HepG2 (cell line): ENCODE measurements at regions not wholly inside any gene's neighbourhood (a gene's known extent, or its start where the extent isn't known, plus 50 kb on each side); places are given as distances from the start of the nearest gene placed in this dataset.

ENCODE experiments used
- CCAR2 ChIP-seq: fragments of 200-400 bp; formaldehyde crosslinking; optimal IDR thresholded peaks from 2 replicates; pipeline ENCODE3; 2018; ENCODE audit warnings: low read depth, mild to moderate bottlenecking, low read length, moderate library complexity
- CEBPG ChIP-seq: IDR thresholded peaks from 2 replicates; pipeline ENCODE4 v1.6.1; 2016
- HCFC1 ChIP-seq: fragments of 150-350 bp; IDR thresholded peaks from 2 replicates; pipeline ENCODE4 v1.6.1; 2014; ENCODE audit warnings: low read depth, low read length
- HMGXB3 ChIP-seq: sonication (generic); formaldehyde crosslinking; IDR thresholded peaks from 2 replicates; pipeline ENCODE4 v1.4.0; 2020; ENCODE audit warnings: missing genetic modification reagents, borderline replicate concordance
- MIXL1 ChIP-seq: IDR thresholded peaks from 2 replicates; pipeline ENCODE4 v1.6.1; 2016
- NR2C2 ChIP-seq: sonication (generic); formaldehyde crosslinking; IDR thresholded peaks from 2 replicates; pipeline ENCODE4 v1.4.0; 2020; ENCODE audit warnings: missing genetic modification reagents, mild to moderate bottlenecking, moderate library complexity, borderline replicate concordance
- NR3C1 ChIP-seq: sonication (generic); formaldehyde crosslinking; IDR thresholded peaks from 2 replicates; pipeline ENCODE4 v1.4.0; 2020; ENCODE audit warnings: missing genetic modification reagents
- SCMH1 ChIP-seq: sonication (generic); formaldehyde crosslinking; IDR thresholded peaks from 2 replicates; pipeline ENCODE4 v1.9.0; 2021; ENCODE audit warnings: missing genetic modification reagents, mild to moderate bottlenecking, borderline replicate concordance
- ZMYM3 ChIP-seq: sonication (generic); formaldehyde crosslinking; IDR thresholded peaks from 2 replicates; pipeline ENCODE4 v1.5.1; 2020; ENCODE audit warnings: mild to moderate bottlenecking, missing genetic modification reagents
- TF ChIP-seq, protein P1 (sequence below): sonication (generic); formaldehyde crosslinking; IDR thresholded peaks from 2 replicates; pipeline ENCODE4 v1.9.0; 2021; ENCODE audit warnings: missing genetic modification reagents, borderline replicate concordance
- TF ChIP-seq, protein P2 (sequence below): sonication (generic); formaldehyde crosslinking; IDR thresholded peaks from 2 replicates; pipeline ENCODE4 v1.5.0; 2020; ENCODE audit warnings: mild to moderate bottlenecking, missing genetic modification reagents
- TF ChIP-seq, protein P3 (sequence below): sonication (generic); formaldehyde crosslinking; IDR thresholded peaks from 2 replicates; pipeline ENCODE4 v1.8.0; 2022; ENCODE audit warnings: low read depth, missing genetic modification reagents

GRCh38 chr5:89983216-89983615, 426.3 kb downstream of the CETN3 start (continued):
- TF ChIP-seq, protein P1, sequence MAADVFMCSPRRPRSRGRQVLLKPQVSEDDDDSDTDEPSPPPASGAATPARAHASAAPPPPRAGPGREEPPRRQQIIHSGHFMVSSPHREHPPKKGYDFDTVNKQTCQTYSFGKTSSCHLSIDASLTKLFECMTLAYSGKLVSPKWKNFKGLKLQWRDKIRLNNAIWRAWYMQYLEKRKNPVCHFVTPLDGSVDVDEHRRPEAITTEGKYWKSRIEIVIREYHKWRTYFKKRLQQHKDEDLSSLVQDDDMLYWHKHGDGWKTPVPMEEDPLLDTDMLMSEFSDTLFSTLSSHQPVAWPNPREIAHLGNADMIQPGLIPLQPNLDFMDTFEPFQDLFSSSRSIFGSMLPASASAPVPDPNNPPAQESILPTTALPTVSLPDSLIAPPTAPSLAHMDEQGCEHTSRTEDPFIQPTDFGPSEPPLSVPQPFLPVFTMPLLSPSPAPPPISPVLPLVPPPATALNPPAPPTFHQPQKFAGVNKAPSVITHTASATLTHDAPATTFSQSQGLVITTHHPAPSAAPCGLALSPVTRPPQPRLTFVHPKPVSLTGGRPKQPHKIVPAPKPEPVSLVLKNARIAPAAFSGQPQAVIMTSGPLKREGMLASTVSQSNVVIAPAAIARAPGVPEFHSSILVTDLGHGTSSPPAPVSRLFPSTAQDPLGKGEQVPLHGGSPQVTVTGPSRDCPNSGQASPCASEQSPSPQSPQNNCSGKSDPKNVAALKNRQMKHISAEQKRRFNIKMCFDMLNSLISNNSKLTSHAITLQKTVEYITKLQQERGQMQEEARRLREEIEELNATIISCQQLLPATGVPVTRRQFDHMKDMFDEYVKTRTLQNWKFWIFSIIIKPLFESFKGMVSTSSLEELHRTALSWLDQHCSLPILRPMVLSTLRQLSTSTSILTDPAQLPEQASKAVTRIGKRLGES (CRISPR knock-in tag): no peak
- TF ChIP-seq, protein P2, sequence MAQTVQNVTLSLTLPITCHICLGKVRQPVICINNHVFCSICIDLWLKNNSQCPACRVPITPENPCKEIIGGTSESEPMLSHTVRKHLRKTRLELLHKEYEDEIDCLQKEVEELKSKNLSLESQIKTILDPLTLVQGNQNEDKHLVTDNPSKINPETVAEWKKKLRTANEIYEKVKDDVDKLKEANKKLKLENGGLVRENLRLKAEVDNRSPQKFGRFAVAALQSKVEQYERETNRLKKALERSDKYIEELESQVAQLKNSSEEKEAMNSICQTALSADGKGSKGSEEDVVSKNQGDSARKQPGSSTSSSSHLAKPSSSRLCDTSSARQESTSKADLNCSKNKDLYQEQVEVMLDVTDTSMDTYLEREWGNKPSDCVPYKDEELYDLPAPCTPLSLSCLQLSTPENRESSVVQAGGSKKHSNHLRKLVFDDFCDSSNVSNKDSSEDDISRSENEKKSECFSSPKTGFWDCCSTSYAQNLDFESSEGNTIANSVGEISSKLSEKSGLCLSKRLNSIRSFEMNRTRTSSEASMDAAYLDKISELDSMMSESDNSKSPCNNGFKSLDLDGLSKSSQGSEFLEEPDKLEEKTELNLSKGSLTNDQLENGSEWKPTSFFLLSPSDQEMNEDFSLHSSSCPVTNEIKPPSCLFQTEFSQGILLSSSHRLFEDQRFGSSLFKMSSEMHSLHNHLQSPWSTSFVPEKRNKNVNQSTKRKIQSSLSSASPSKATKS (CRISPR knock-in tag): no peak
- TF ChIP-seq SCMH1 (CRISPR knock-in tag) (no peak), HCFC1 (no peak), CEBPG (CRISPR knock-in tag) (no peak), NR2C2 (no peak), CCAR2 (no peak), ZMYM3 (CRISPR knock-in tag) (no peak), MIXL1 (CRISPR knock-in tag) (no peak), NR3C1 (no peak), HMGXB3 (CRISPR knock-in tag) (no peak)
- TF ChIP-seq, protein P3, sequence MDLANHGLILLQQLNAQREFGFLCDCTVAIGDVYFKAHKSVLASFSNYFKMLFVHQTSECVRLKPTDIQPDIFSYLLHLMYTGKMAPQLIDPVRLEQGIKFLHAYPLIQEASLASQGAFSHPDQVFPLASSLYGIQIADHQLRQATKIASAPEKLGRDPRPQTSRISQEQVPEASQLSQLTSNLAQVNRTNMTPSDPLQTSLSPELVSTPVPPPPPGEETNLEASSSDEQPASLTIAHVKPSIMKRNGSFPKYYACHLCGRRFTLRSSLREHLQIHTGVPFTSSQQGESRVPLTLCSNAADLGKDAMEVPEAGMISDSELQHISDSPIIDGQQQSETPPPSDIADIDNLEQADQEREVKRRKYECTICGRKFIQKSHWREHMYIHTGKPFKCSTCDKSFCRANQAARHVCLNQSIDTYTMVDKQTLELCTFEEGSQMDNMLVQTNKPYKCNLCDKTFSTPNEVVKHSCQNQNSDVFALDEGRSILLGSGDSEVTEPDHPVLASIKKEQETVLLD (CRISPR knock-in tag): no peak
- TF ChIP-seq, all 625 proteins: peak for 0
